Prostate gland (tissue), 2 donors: ENCODE measurements at regions not wholly inside any gene's neighbourhood (a gene's known extent, or its start where the extent isn't known, plus 50 kb on each side); places are given as distances from the start of the nearest gene placed in this dataset.

ENCODE experiments used
- DNase-seq: peaks from one replicate; pipeline ENCODE4 v3.0.0-alpha.2; 2019; ENCODE audit warnings: low spot score
- H3K27ac ChIP-seq, 2 donors: fragments of 200-600 bp; sonication (generic); 2 replicates each; pipeline ENCODE4 v1.5.1; 2017 to 2019
- H3K27me3 ChIP-seq: fragments of 200-600 bp; sonication (generic); replicated peaks from 2 replicates; pipeline ENCODE4 v1.5.1; 2019; ENCODE audit not compliant: insufficient read depth
- H3K36me3 ChIP-seq, 2 donors: fragments of 200-600 bp; sonication (generic); 1 replicate in 1 of 2; 2 replicates in 1 of 2; pipeline versions ENCODE4 v1.5.1 to v1.8.1; 2017 to 2019
- H3K4me1 ChIP-seq: fragments of 200-600 bp; sonication (generic); replicated peaks from 2 replicates; pipeline ENCODE4 v1.5.1; 2019
- H3K4me3 ChIP-seq, 2 donors: fragments of 200-600 bp; sonication (generic); 2 replicates each; pipeline ENCODE4 v1.5.1; 2017 to 2019
- H3K9me3 ChIP-seq: fragments of 200-600 bp; sonication (generic); 2 replicates; pipeline ENCODE4 v1.5.1; 2017
- CTCF ChIP-seq, 4 experiments: fragments of 200-600 bp in 2 of 4; fragments of 450-650 bp in 2 of 4; sonication (generic) in 2 of 4; IDR thresholded peaks; 1 replicate in 3 of 4; 2 replicates in 1 of 4; pipeline ENCODE4 v1.5.1; 2016 to 2019; ENCODE audit warnings: antibody characterized with exemption in 4 of 4, mild to moderate bottlenecking in 2 of 4, moderate library complexity in 2 of 4
- POLR2A ChIP-seq: fragments of 450-650 bp; IDR thresholded peaks from one replicate; pipeline ENCODE4 v1.6.1; 2016; ENCODE audit warnings: antibody characterized with exemption, mild to moderate bottlenecking
- POLR2AphosphoS5 ChIP-seq: sonication (generic); formaldehyde crosslinking; IDR thresholded peaks from one replicate; pipeline ENCODE4 v1.6.1; 2017; ENCODE audit warnings: antibody characterized with exemption
- WGBS: methylation state at CpG from one replicate; pipeline ENCODE4 v1.1.5; 2018; 5-methylcytosine and 5-hydroxymethylcytosine counted together
- intact Hi-C: fragments of 100-400 bp; cut with DNase I; formaldehyde crosslinking; loops from one replicate; pipeline ENCODE4 v1.14.2; 2022

GRCh38 chr9:118751077-118751847 is 618.0 kb downstream of the BRINP1 start:
- no peaks in the 10 kb centered on the region for H3K36me3 ChIP-seq
- intact Hi-C loops: no loop called here
- H3K27ac ChIP-seq: no peak overlapping the region
- H3K4me3 ChIP-seq: no peak overlapping the region
- H3K9me3 ChIP-seq: no peaks in the 10 kb centered on the region
- no peak for TF ChIP-seq CTCF (IDR thresholded peaks at IDR 0.05)
- TF ChIP-seq POLR2A: no peak
- no peak for TF ChIP-seq POLR2AphosphoS5
- H3K27me3 ChIP-seq: no peaks in the 10 kb centered on the region
- no peak for DNase-seq
- no peaks in the 10 kb centered on the region for H3K4me1 ChIP-seq
- WGBS: 86% methylated on average over 7 of the region's 7 CpGs

GRCh38 chr9:118751848-118752223 is 617.4 kb downstream of the BRINP1 start:
- TF ChIP-seq CTCF (IDR thresholded peaks at IDR 0.05): no peak
- H3K36me3 ChIP-seq: no peaks in the 10 kb centered on the region

GRCh38 chr9:118761016-118761790 is 608.0 kb downstream of the BRINP1 start:
- H3K9me3 ChIP-seq: no peaks in the 10 kb centered on the region
- 82% methylated on average over 4 of the region's 4 CpGs for WGBS
- TF ChIP-seq POLR2AphosphoS5 (no peak), CTCF (IDR thresholded peaks at IDR 0.05) (no peak), POLR2A (no peak)
- no peaks in the 10 kb centered on the region for H3K27me3 ChIP-seq
- H3K27ac ChIP-seq: no peak overlapping the region
- no peak for DNase-seq
- intact Hi-C loops: no loop called here
- H3K4me1 ChIP-seq: no peaks in the 10 kb centered on the region
- H3K4me3 ChIP-seq: no peak overlapping the region
- H3K36me3 ChIP-seq: no peaks in the 10 kb centered on the region

More at GRCh38 chr9:118751848-118752223, 617.4 kb downstream of the BRINP1 start:
- intact Hi-C loops: no loop called here
- Histone ChIP-seq H3K4me1 (no peaks in the 10 kb centered on the region), H3K27ac (no peak overlapping the region), H3K27me3 (no peaks in the 10 kb centered on the region), H3K4me3 (no peak overlapping the region), H3K9me3 (no peaks in the 10 kb centered on the region)
- 64% methylated on average over 3 of the region's 3 CpGs for WGBS
- no peak for DNase-seq

DNA sequence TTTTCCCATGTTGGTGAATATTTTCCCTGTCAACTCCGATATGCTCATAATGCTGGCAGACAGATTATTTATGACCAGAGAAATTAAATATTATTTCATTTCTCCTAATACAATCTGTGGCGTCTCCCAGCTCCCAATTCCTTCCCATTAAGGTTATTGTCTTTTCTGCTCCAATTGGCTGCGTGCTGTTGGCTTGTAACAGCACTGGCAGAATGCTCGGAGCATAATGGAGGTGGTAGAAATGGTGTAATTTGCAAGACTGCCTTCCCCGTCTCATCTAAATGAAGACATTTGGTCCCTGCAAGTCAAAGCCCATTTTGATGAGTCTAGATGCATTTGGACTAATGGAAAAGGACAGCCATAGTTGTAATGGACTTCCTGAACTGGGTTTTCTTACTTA is 601.7 kb downstream of the BRINP1 start:
- no peak overlapping the region for H3K27ac ChIP-seq
- H3K4me1 ChIP-seq: no peaks in the 10 kb centered on the region
- H3K36me3 ChIP-seq: no peaks in the 10 kb centered on the region
- intact Hi-C loops: no loop called here
- 89% methylated on average over 5 of the region's 5 CpGs for WGBS
- no peak for TF ChIP-seq POLR2A
- TF ChIP-seq CTCF (IDR thresholded peaks at IDR 0.05): no peak
- TF ChIP-seq POLR2AphosphoS5: no peak
- H3K4me3 ChIP-seq: no peak overlapping the region
- no peak for DNase-seq
- no peaks in the 10 kb centered on the region for H3K27me3 ChIP-seq
- no peaks in the 10 kb centered on the region for H3K9me3 ChIP-seq
